ENCODE measurements at regions not wholly inside any gene's neighbourhood (a gene's known extent, or its start where the extent isn't known, plus 50 kb on each side); places are given as distances from the start of the nearest gene placed in this dataset.

DNA sequence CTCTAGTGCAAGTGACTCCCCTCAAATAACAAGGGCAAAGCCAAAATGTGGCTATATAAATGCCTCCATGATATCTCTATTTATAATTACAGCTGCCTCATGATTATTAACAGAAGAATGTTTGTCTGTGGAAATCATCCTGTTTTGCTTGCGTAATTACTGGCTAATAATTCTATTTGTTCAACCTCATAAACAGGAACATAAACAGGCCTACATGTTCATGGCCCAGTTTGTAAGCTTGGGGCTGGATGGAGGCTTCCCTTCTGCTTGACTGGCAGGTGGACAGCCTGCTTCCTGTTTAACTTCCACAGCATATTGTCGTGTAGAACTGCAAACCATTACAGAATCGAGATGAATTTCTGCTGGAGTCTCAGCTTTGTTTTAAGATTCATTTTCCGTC lies 766.0 kb upstream of the MAP3K7 start:
- TF ChIP-seq MAX (IDR thresholded peaks at IDR 0.05; ENCODE audit: low read depth, low read length) = no peak
- TF ChIP-seq, protein P1, sequence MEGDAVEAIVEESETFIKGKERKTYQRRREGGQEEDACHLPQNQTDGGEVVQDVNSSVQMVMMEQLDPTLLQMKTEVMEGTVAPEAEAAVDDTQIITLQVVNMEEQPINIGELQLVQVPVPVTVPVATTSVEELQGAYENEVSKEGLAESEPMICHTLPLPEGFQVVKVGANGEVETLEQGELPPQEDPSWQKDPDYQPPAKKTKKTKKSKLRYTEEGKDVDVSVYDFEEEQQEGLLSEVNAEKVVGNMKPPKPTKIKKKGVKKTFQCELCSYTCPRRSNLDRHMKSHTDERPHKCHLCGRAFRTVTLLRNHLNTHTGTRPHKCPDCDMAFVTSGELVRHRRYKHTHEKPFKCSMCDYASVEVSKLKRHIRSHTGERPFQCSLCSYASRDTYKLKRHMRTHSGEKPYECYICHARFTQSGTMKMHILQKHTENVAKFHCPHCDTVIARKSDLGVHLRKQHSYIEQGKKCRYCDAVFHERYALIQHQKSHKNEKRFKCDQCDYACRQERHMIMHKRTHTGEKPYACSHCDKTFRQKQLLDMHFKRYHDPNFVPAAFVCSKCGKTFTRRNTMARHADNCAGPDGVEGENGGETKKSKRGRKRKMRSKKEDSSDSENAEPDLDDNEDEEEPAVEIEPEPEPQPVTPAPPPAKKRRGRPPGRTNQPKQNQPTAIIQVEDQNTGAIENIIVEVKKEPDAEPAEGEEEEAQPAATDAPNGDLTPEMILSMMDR (IDR thresholded peaks at IDR 0.05; ENCODE audit: low read depth, low read length) = no peak
